HepG2 (cell line): ENCODE measurements at regions not wholly inside any gene's neighbourhood (a gene's known extent, or its start where the extent isn't known, plus 50 kb on each side); places are given as distances from the start of the nearest gene placed in this dataset.

Experiments
- CBFB ChIP-seq: sonication (generic); formaldehyde crosslinking; IDR thresholded peaks from 2 replicates; pipeline ENCODE4 v1.4.0; 2020; ENCODE audit warnings: missing genetic modification reagents
- GATAD2A ChIP-seq: IDR thresholded peaks from 2 replicates; pipeline ENCODE4 v1.6.1; 2016
- HOXA3 ChIP-seq: sonication (generic); formaldehyde crosslinking; IDR thresholded peaks from 2 replicates; pipeline ENCODE4 v1.5.0; 2020; ENCODE audit warnings: missing genetic modification reagents
- KLF16 ChIP-seq, 2 experiments: sonication (generic) in 1 of 2; formaldehyde crosslinking in 1 of 2; IDR thresholded peaks; 2 replicates each; pipeline versions ENCODE4 v1.6.1 to v1.8.0; 2016 to 2023; ENCODE audit warnings: missing genetic modification reagents in 2 of 2, missing compliant biosample characterization in 1 of 2
- MAFK ChIP-seq, 2 experiments: IDR thresholded peaks in 1 of 2; conservative IDR thresholded peaks in 1 of 2; 2 replicates each; pipeline ENCODE4 v1.6.1; 2011; ENCODE audit warnings: improper control_type of control experiment in 2 of 2, low read length in 2 of 2
- PRMT3 ChIP-seq: sonication (generic); formaldehyde crosslinking; IDR thresholded peaks from 2 replicates; pipeline ENCODE4 v1.8.1; 2022; ENCODE audit warnings: low read depth, mild to moderate bottlenecking, moderate library complexity, missing genetic modification reagents, borderline replicate concordance
- TCF7 ChIP-seq: sonication (generic); IDR thresholded peaks from 2 replicates; pipeline ENCODE4 v1.6.1; 2016; ENCODE audit warnings: antibody characterized with exemption, low read depth
- ZNF234 ChIP-seq: sonication (generic); formaldehyde crosslinking; conservative IDR thresholded peaks from 2 replicates; pipeline ENCODE4 v1.5.1; 2020; ENCODE audit warnings: mild to moderate bottlenecking, missing genetic modification reagents
- TF ChIP-seq, protein P1 (sequence below): sonication (generic); formaldehyde crosslinking; IDR thresholded peaks from 2 replicates; pipeline ENCODE4 v1.4.0; 2020; ENCODE audit warnings: missing genetic modification reagents, borderline replicate concordance
- TF ChIP-seq, protein P2 (sequence below): sonication (generic); formaldehyde crosslinking; IDR thresholded peaks from 2 replicates; pipeline ENCODE4 v1.4.0; 2020; ENCODE audit warnings: mild to moderate bottlenecking, missing genetic modification reagents, borderline replicate concordance
- TF ChIP-seq, protein P3 (sequence below): sonication (generic); formaldehyde crosslinking; IDR thresholded peaks from 2 replicates; pipeline ENCODE4 v1.5.0; 2020; ENCODE audit warnings: mild to moderate bottlenecking, low read depth, missing genetic modification reagents, borderline replicate concordance
- TF ChIP-seq, protein P4 (sequence below): sonication (generic); formaldehyde crosslinking; IDR thresholded peaks from 2 replicates; pipeline ENCODE4 v1.5.0; 2020; ENCODE audit warnings: missing genetic modification reagents
- TF ChIP-seq, protein P5 (sequence below): IDR thresholded peaks from 2 replicates; pipeline ENCODE4 v1.6.1; 2012; ENCODE audit warnings: inconsistent platforms

DNA sequence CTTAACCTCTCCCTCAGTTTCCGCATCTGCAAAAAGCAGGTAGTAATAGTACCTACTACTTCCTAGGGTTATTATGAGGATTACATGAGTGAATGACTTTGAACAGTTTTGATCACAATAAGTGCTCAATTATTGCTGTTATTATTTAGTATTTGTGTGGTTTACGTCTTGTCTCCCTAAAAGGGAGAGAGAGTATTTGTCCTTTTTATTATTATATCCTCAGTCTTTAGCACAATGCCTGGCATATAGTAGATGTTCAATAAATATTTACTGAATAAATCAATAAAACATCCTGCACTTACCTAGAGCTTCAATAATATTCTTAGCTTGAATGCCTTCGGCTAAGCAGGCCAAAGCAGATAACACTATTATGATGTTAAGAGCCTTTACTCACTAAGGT, 160.0 kb downstream of the TANC2 start:
- TF ChIP-seq GATAD2A (CRISPR knock-in tag) = no peak
- TF ChIP-seq, protein P1, sequence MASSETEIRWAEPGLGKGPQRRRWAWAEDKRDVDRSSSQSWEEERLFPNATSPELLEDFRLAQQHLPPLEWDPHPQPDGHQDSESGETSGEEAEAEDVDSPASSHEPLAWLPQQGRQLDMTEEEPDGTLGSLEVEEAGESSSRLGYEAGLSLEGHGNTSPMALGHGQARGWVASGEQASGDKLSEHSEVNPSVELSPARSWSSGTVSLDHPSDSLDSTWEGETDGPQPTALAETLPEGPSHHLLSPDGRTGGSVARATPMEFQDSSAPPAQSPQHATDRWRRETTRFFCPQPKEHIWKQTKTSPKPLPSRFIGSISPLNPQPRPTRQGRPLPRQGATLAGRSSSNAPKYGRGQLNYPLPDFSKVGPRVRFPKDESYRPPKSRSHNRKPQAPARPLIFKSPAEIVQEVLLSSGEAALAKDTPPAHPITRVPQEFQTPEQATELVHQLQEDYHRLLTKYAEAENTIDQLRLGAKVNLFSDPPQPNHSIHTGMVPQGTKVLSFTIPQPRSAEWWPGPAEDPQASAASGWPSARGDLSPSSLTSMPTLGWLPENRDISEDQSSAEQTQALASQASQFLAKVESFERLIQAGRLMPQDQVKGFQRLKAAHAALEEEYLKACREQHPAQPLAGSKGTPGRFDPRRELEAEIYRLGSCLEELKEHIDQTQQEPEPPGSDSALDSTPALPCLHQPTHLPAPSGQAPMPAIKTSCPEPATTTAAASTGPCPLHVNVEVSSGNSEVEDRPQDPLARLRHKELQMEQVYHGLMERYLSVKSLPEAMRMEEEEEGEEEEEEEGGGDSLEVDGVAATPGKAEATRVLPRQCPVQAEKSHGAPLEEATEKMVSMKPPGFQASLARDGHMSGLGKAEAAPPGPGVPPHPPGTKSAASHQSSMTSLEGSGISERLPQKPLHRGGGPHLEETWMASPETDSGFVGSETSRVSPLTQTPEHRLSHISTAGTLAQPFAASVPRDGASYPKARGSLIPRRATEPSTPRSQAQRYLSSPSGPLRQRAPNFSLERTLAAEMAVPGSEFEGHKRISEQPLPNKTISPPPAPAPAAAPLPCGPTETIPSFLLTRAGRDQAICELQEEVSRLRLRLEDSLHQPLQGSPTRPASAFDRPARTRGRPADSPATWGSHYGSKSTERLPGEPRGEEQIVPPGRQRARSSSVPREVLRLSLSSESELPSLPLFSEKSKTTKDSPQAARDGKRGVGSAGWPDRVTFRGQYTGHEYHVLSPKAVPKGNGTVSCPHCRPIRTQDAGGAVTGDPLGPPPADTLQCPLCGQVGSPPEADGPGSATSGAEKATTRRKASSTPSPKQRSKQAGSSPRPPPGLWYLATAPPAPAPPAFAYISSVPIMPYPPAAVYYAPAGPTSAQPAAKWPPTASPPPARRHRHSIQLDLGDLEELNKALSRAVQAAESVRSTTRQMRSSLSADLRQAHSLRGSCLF = no peak
- no peak for TF ChIP-seq MAFK (conservative IDR thresholded peaks at IDR 0.05 in 1 of 2, IDR thresholded peaks at IDR 0.05 in 1 of 2; ENCODE audit: low read length in 2 of 2)
- TF ChIP-seq CBFB = no peak
- TF ChIP-seq, protein P2, sequence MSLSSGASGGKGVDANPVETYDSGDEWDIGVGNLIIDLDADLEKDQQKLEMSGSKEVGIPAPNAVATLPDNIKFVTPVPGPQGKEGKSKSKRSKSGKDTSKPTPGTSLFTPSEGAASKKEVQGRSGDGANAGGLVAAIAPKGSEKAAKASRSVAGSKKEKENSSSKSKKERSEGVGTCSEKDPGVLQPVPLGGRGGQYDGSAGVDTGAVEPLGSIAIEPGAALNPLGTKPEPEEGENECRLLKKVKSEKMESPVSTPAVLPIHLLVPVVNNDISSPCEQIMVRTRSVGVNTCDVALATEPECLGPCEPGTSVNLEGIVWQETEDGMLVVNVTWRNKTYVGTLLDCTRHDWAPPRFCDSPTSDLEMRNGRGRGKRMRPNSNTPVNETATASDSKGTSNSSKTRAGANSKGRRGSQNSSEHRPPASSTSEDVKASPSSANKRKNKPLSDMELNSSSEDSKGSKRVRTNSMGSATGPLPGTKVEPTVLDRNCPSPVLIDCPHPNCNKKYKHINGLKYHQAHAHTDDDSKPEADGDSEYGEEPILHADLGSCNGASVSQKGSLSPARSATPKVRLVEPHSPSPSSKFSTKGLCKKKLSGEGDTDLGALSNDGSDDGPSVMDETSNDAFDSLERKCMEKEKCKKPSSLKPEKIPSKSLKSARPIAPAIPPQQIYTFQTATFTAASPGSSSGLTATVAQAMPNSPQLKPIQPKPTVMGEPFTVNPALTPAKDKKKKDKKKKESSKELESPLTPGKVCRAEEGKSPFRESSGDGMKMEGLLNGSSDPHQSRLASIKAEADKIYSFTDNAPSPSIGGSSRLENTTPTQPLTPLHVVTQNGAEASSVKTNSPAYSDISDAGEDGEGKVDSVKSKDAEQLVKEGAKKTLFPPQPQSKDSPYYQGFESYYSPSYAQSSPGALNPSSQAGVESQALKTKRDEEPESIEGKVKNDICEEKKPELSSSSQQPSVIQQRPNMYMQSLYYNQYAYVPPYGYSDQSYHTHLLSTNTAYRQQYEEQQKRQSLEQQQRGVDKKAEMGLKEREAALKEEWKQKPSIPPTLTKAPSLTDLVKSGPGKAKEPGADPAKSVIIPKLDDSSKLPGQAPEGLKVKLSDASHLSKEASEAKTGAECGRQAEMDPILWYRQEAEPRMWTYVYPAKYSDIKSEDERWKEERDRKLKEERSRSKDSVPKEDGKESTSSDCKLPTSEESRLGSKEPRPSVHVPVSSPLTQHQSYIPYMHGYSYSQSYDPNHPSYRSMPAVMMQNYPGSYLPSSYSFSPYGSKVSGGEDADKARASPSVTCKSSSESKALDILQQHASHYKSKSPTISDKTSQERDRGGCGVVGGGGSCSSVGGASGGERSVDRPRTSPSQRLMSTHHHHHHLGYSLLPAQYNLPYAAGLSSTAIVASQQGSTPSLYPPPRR (CRISPR knock-in tag) = no peak
- TF ChIP-seq, protein P3, sequence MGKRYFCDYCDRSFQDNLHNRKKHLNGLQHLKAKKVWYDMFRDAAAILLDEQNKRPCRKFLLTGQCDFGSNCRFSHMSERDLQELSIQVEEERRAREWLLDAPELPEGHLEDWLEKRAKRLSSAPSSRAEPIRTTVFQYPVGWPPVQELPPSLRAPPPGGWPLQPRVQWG = no peak
- no peak for TF ChIP-seq ZNF234
- no peak for TF ChIP-seq PRMT3 (CRISPR knock-in tag)
- TF ChIP-seq, protein P4, sequence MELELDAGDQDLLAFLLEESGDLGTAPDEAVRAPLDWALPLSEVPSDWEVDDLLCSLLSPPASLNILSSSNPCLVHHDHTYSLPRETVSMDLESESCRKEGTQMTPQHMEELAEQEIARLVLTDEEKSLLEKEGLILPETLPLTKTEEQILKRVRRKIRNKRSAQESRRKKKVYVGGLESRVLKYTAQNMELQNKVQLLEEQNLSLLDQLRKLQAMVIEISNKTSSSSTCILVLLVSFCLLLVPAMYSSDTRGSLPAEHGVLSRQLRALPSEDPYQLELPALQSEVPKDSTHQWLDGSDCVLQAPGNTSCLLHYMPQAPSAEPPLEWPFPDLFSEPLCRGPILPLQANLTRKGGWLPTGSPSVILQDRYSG (CRISPR knock-in tag) = no peak
- TF ChIP-seq, protein P5, sequence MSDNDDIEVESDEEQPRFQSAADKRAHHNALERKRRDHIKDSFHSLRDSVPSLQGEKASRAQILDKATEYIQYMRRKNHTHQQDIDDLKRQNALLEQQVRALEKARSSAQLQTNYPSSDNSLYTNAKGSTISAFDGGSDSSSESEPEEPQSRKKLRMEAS = no peak
- TF ChIP-seq HOXA3 (CRISPR knock-in tag) = no peak
- TF ChIP-seq TCF7 = no peak
- TF ChIP-seq KLF16 (CRISPR knock-in tag; IDR thresholded peaks at IDR 0.05) = no peak
